A549 (cell line): ENCODE measurements at regions not wholly inside any gene's neighbourhood (a gene's known extent, or its start where the extent isn't known, plus 50 kb on each side); places are given as distances from the start of the nearest gene placed in this dataset.

ENCODE experiments used
- ATAC-seq, 2 experiments: fragments of 200-7000 bp in 1 of 2; fragments of >200 bp in 1 of 2; cut with Nextera tagmentation in 1 of 2; cut with Tn5 transposase in 1 of 2; 3 replicates each; pipeline versions ENCODE4 v1.8.0 to v1.9.1; 2018 to 2020; ENCODE audit warnings: mild to moderate bottlenecking in 1 of 2, moderate library complexity in 1 of 2
- CTCF ChIA-PET: fragments of 300-600 bp; sonication (Branson Sonifier 250); formaldehyde crosslinking; extraction: SDS; loops from one replicate; lab custom pipeline; 2021; ENCODE audit warnings: antibody characterized with exemption, inconsistent platforms; lab: Yijun Ruan, JAX
- POLR2A ChIA-PET: fragments of 350-600 bp; formaldehyde crosslinking; extraction: SDS; loops from one replicate; lab custom pipeline; 2021; ENCODE audit warnings: antibody characterized with exemption, inconsistent platforms; lab: Yijun Ruan, JAX
- DNase-seq, 2 experiments: peaks; one replicate each; pipeline versions ENCODE4 v3.0.0 to v3.0.0-alpha.2; 2011 to 2016; ENCODE audit warnings: low read depth in 1 of 2, low spot score in 1 of 2
- FAIRE-seq: peaks from 2 replicates; lab custom pipeline; 2011; peaks lifted over from hg19 to GRCh38; lab: Jason Lieb, UNC
- H3K27ac ChIP-seq, 2 experiments: fragments of >200 bp; sonication (Bioruptor Twin); formaldehyde crosslinking; 3 replicates each; pipeline ENCODE4 v1.5.1; 2016 to 2017
- H3K4me1 ChIP-seq: fragments of >200 bp; sonication (Bioruptor Twin); formaldehyde crosslinking; 3 replicates; pipeline ENCODE4 v1.6.1; 2016
- H3K4me2 ChIP-seq: fragments of >200 bp; sonication (Bioruptor Twin); formaldehyde crosslinking; 3 replicates; pipeline ENCODE4 v1.6.1; 2016
- H3K4me3 ChIP-seq: fragments of >200 bp; sonication (Bioruptor Twin); formaldehyde crosslinking; 3 replicates; pipeline ENCODE4 v1.5.1; 2016
- H3K9me3 ChIP-seq: fragments of >200 bp; sonication (Bioruptor Twin); formaldehyde crosslinking; 3 replicates; pipeline ENCODE4 v1.6.1; 2016
- CBX2 ChIP-seq: fragments of 200-600 bp; sonication (generic); IDR thresholded peaks from 2 replicates; pipeline ENCODE4 v1.6.1; 2016; ENCODE audit warnings: low read depth, mild to moderate bottlenecking, borderline replicate concordance
- CBX8 ChIP-seq: fragments of 200-600 bp; sonication (generic); IDR thresholded peaks from 2 replicates; pipeline ENCODE4 v1.6.1; 2016
- CHD2 ChIP-seq: fragments of 150-350 bp; IDR thresholded peaks from 2 replicates; pipeline ENCODE4 v1.6.1; 2014; ENCODE audit warnings: low read length; ENCODE audit not compliant: partially characterized antibody
- EHMT2 ChIP-seq: fragments of 200-600 bp; sonication (generic); IDR thresholded peaks from 2 replicates; pipeline ENCODE4 v1.6.1; 2016; ENCODE audit warnings: antibody characterized with exemption, low read depth, mild to moderate bottlenecking, moderate library complexity
- EP300 ChIP-seq, 2 experiments: fragments of >200 bp; sonication (Bioruptor Twin); formaldehyde crosslinking; IDR thresholded peaks; 2 replicates in 1 of 2; 3 replicates in 1 of 2; pipeline ENCODE4 v1.6.1; 2016 to 2017
- FOSB ChIP-seq: fragments of 250-450 bp; sonication (Bioruptor Pico); IDR thresholded peaks from 2 replicates; pipeline ENCODE4 v1.5.0; 2020; ENCODE audit warnings: mild to moderate bottlenecking, moderate library complexity
- FOSL2 ChIP-seq, 2 experiments: fragments of 450-650 bp in 1 of 2; fragments of >200 bp in 1 of 2; sonication (Bioruptor Twin) in 1 of 2; formaldehyde crosslinking; IDR thresholded peaks; 2 replicates each; pipeline versions ENCODE4 v1.5.0 to v1.6.1; 2016 to 2020; ENCODE audit warnings: mild to moderate bottlenecking in 1 of 2, moderate library complexity in 1 of 2
- GATA3 ChIP-seq: IDR thresholded peaks from 2 replicates; pipeline ENCODE4 v1.6.1; 2012; ENCODE audit warnings: borderline replicate concordance
- HDAC2 ChIP-seq: fragments of 200-600 bp; sonication (generic); IDR thresholded peaks from 2 replicates; pipeline ENCODE4 v1.6.1; 2016
- HEYL ChIP-seq: fragments of 250-450 bp; sonication (Bioruptor Pico); IDR thresholded peaks from 2 replicates; pipeline ENCODE4 v1.8.0; 2021; ENCODE audit warnings: mild to moderate bottlenecking, moderate library complexity
- HOXA7 ChIP-seq: fragments of 250-450 bp; sonication (Bioruptor Pico); IDR thresholded peaks from 2 replicates; pipeline ENCODE4 v1.5.0; 2020; ENCODE audit warnings: mild to moderate bottlenecking, moderate library complexity
- HOXB13 ChIP-seq: fragments of 250-450 bp; sonication (Bioruptor Pico); IDR thresholded peaks from 2 replicates; pipeline ENCODE4 v1.5.0; 2020; ENCODE audit warnings: low read depth, mild to moderate bottlenecking, moderate library complexity
- HOXB5 ChIP-seq: fragments of 250-450 bp; sonication (Bioruptor Pico); IDR thresholded peaks from 2 replicates; pipeline ENCODE4 v1.5.0; 2020; ENCODE audit warnings: mild to moderate bottlenecking, moderate library complexity
- KDM1A ChIP-seq: fragments of 200-600 bp; sonication (generic); IDR thresholded peaks from 2 replicates; pipeline ENCODE4 v1.6.1; 2016; ENCODE audit warnings: low read depth, mild to moderate bottlenecking
- MAZ ChIP-seq: fragments of 150-350 bp; IDR thresholded peaks from 2 replicates; pipeline ENCODE4 v1.6.1; 2014; ENCODE audit warnings: antibody characterized with exemption, low read depth, low read length, borderline replicate concordance
- PHF8 ChIP-seq: fragments of 200-600 bp; sonication (generic); IDR thresholded peaks from 2 replicates; pipeline ENCODE4 v1.6.1; 2016; ENCODE audit warnings: low read depth, mild to moderate bottlenecking, antibody characterized with exemption, moderate library complexity, borderline replicate concordance
- POLR2AphosphoS2 ChIP-seq: conservative IDR thresholded peaks from 2 replicates; pipeline ENCODE4 v1.6.1; 2012; ENCODE audit warnings: low read length, improper control_type of control experiment, inconsistent platforms
- RAD21 ChIP-seq, 2 experiments: fragments of >200 bp in 1 of 2; sonication (Bioruptor Twin) in 1 of 2; formaldehyde crosslinking in 1 of 2; IDR thresholded peaks in 1 of 2; conservative IDR thresholded peaks in 1 of 2; 2 replicates in 1 of 2; 3 replicates in 1 of 2; pipeline ENCODE4 v1.6.1; 2012 to 2018; ENCODE audit warnings: inconsistent platforms in 1 of 2
- RARB ChIP-seq: fragments of 250-450 bp; sonication (Bioruptor Pico); IDR thresholded peaks from 2 replicates; pipeline ENCODE4 v1.8.0; 2021; ENCODE audit warnings: mild to moderate bottlenecking, moderate library complexity
- RCOR1 ChIP-seq: fragments of 150-350 bp; IDR thresholded peaks from 2 replicates; pipeline ENCODE4 v1.6.1; 2014; ENCODE audit warnings: antibody characterized with exemption, low read length, low read depth
- RFX5 ChIP-seq: fragments of 450-650 bp; IDR thresholded peaks from 2 replicates; pipeline ENCODE4 v1.7.1; 2014; ENCODE audit warnings: antibody characterized with exemption, mild to moderate bottlenecking, moderate library complexity
- RNF2 ChIP-seq: fragments of 200-600 bp; sonication (generic); IDR thresholded peaks from 2 replicates; pipeline ENCODE4 v1.6.1; 2016; ENCODE audit warnings: low read depth, mild to moderate bottlenecking, antibody characterized with exemption, moderate library complexity, borderline replicate concordance
- SREBF2 ChIP-seq: fragments of 450-650 bp; IDR thresholded peaks from 2 replicates; pipeline ENCODE4 v1.6.1; 2014; ENCODE audit warnings: mild to moderate bottlenecking, moderate library complexity
- TFCP2L1 ChIP-seq: fragments of 250-450 bp; sonication (Bioruptor Pico); IDR thresholded peaks from 2 replicates; pipeline ENCODE4 v1.5.0; 2021; ENCODE audit warnings: mild to moderate bottlenecking
- ZFP36 ChIP-seq: fragments of 450-650 bp; IDR thresholded peaks from 2 replicates; pipeline ENCODE4 v1.6.1; 2014; ENCODE audit warnings: borderline replicate concordance; ENCODE audit not compliant: partially characterized antibody
- WGBS: methylation state at CpG from one replicate; pipeline ENCODE4 v1.1.6; 2017; ENCODE audit errors: missing lambda C conversion rate; 5-methylcytosine and 5-hydroxymethylcytosine counted together
- TF ChIP-seq, protein P1 (sequence below): IDR thresholded peaks from 2 replicates; pipeline ENCODE4 v1.6.1; 2012
- TF ChIP-seq, protein P2 (sequence below): fragments of 450-650 bp; IDR thresholded peaks from 2 replicates; pipeline ENCODE4 v1.6.1; 2014; ENCODE audit warnings: antibody characterized with exemption
- TF ChIP-seq, protein P3 (sequence below): fragments of >200 bp; sonication (Bioruptor Twin); formaldehyde crosslinking; IDR thresholded peaks from 2 replicates; pipeline ENCODE4 v1.6.1; 2016
- TF ChIP-seq, protein P4 (sequence below): IDR thresholded peaks from 2 replicates; pipeline ENCODE4 v1.6.1; 2012; ENCODE audit warnings: low read depth, borderline replicate concordance
- TF ChIP-seq, protein P5 (sequence below): fragments of >200 bp; sonication (Bioruptor Twin); formaldehyde crosslinking; IDR thresholded peaks from 3 replicates; pipeline ENCODE4 v1.6.1; 2016

DNA sequence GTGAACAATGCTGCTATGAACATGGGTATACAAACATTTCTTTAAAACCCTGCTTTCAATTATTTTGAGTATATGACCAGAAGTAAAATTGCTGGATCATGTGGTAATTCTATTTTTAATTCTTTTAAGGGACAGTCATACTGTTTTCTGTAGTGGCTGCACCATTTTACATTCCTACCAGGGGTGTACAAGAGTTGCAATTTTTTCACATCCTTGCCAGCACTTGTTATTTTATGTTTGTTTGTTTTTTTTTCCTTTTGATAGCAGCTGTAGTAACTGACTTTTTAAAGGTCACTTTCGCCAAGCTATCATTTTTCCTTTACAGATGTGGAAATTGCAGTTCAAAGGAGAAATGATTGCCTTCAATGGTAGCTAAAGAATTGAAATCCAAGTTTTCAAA lies 99.5 kb downstream of the GPR85 start:
- 3% methylated on average over 1 of the region's 1 CpG for WGBS
- Histone ChIP-seq H3K4me1 (no peaks in the 10 kb centered on the region), H3K27ac (no peak overlapping the region), H3K4me3 (no peak overlapping the region), H3K4me2 (no peak overlapping the region), H3K9me3 (no peaks in the 10 kb centered on the region)
- ChIA-PET POLR2A (no interaction called here), CTCF (interaction anchor here (2.0 kb wide), 1 partner anchor 15 kb away, joined by 4 read pairs; no protein-coding TSS in a partner anchor)
- TF ChIP-seq HEYL (CRISPR knock-in tag) (no peak), HOXB5 (CRISPR knock-in tag) (no peak), ZFP36 (no peak), TFCP2L1 (CRISPR knock-in tag) (no peak), RFX5 (no peak), PHF8 (no peak), POLR2AphosphoS2 (no peak), HOXA7 (CRISPR knock-in tag) (no peak), RCOR1 (no peak), CBX8 (no peak), RARB (CRISPR knock-in tag) (no peak), SREBF2 (no peak), FOSB (no peak), RAD21 (conservative IDR thresholded peaks at IDR 0.05 in 1 of 2, IDR thresholded peaks at IDR 0.05 in 1 of 2) (no peak), RNF2 (no peak), FOSL2 (IDR thresholded peaks at IDR 0.05) (no peak), FOSL2 (CRISPR knock-in tag; IDR thresholded peaks at IDR 0.05) (no peak)
- TF ChIP-seq, protein P1, sequence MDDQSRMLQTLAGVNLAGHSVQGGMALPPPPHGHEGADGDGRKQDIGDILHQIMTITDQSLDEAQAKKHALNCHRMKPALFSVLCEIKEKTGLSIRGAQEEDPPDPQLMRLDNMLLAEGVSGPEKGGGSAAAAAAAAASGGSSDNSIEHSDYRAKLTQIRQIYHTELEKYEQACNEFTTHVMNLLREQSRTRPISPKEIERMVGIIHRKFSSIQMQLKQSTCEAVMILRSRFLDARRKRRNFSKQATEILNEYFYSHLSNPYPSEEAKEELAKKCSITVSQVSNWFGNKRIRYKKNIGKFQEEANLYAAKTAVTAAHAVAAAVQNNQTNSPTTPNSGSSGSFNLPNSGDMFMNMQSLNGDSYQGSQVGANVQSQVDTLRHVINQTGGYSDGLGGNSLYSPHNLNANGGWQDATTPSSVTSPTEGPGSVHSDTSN: no peak
- TF ChIP-seq, protein P2, sequence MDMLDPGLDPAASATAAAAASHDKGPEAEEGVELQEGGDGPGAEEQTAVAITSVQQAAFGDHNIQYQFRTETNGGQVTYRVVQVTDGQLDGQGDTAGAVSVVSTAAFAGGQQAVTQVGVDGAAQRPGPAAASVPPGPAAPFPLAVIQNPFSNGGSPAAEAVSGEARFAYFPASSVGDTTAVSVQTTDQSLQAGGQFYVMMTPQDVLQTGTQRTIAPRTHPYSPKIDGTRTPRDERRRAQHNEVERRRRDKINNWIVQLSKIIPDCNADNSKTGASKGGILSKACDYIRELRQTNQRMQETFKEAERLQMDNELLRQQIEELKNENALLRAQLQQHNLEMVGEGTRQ: no peak
- TF ChIP-seq, protein P3, sequence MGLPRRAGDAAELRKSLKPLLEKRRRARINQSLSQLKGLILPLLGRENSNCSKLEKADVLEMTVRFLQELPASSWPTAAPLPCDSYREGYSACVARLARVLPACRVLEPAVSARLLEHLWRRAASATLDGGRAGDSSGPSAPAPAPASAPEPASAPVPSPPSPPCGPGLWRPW: no peak
- TF ChIP-seq, protein P4, sequence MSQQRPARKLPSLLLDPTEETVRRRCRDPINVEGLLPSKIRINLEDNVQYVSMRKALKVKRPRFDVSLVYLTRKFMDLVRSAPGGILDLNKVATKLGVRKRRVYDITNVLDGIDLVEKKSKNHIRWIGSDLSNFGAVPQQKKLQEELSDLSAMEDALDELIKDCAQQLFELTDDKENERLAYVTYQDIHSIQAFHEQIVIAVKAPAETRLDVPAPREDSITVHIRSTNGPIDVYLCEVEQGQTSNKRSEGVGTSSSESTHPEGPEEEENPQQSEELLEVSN: no peak
- no peak for DNase-seq
- FAIRE-seq: no peak
- ATAC-seq: no peak

DNA sequence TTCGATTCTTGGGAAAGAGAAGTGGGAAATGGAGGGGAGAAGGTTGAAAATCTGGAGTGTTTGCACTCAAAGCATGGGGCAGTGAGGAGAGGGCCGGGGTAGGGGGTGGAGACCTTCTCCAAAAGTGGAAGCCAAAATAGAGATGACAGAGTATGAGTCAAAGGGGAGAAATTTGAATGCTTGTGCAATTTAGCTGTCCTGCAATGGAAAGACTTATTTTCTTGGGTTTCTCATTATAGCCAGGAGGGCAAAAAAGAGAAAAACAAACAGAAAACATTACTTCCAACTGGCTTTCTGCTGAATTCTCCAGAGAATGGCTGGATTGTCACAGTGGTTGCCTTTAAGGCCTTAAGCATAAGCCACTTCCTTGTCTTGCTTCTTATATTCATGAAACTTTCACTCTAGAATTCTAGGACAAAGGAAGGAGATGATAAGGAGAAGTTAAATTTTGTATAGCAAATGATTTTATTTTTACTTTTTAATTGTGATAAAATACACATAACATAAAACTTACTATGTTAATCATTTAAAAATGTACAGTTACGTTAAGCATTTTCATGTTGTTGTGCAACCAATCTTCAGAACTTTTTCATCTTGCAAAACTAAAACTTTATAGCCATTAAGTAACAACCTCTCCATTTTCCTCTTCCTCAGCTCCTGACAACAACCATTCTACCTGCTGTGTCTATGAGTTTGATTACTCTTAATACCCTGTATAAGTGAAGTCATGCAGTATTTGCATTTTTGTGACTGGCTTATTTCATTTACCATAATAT lies 100.2 kb downstream of the GPR85 start:
- FAIRE-seq (no peak), DNase-seq (no peak), ATAC-seq (no peak)
- Histone ChIP-seq H3K4me2 (no peak overlapping the region; the same call in 2 of the 3 replicates), H3K9me3 (no peaks in the 10 kb centered on the region), H3K4me1 (no peaks in the 10 kb centered on the region), H3K4me3 (no peak overlapping the region), H3K27ac (no peak overlapping the region)
- under 1% methylated on average over 3 of the region's 3 CpGs for WGBS
- CTCF ChIA-PET: interaction anchor here (2.0 kb wide), 1 partner anchor 16 kb away, joined by 4 read pairs; no protein-coding TSS in a partner anchor
- POLR2A ChIA-PET: no interaction called here
- TF ChIP-seq, protein P5, sequence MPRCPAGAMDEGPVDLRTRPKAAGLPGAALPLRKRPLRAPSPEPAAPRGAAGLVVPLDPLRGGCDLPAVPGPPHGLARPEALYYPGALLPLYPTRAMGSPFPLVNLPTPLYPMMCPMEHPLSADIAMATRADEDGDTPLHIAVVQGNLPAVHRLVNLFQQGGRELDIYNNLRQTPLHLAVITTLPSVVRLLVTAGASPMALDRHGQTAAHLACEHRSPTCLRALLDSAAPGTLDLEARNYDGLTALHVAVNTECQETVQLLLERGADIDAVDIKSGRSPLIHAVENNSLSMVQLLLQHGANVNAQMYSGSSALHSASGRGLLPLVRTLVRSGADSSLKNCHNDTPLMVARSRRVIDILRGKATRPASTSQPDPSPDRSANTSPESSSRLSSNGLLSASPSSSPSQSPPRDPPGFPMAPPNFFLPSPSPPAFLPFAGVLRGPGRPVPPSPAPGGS: no peak
- no peak for TF ChIP-seq RNF2
- TF ChIP-seq KDM1A: no peak
- TF ChIP-seq, protein P4: no peak
- no peak for TF ChIP-seq CBX2
- no peak for TF ChIP-seq GATA3
- TF ChIP-seq, protein P2: no peak
- no peak for TF ChIP-seq HOXB13 (CRISPR knock-in tag)
- TF ChIP-seq EHMT2: no peak
- no peak for TF ChIP-seq CHD2
- TF ChIP-seq MAZ: no peak
- TF ChIP-seq EP300 (IDR thresholded peaks at IDR 0.05): no peak
- TF ChIP-seq RFX5: no peak
- no peak for TF ChIP-seq HDAC2
- no peak for TF ChIP-seq RAD21 (conservative IDR thresholded peaks at IDR 0.05 in 1 of 2, IDR thresholded peaks at IDR 0.05 in 1 of 2)
- TF ChIP-seq, protein P1: no peak
